ENCODE measurements at regions not wholly inside any gene's neighbourhood (a gene's known extent, or its start where the extent isn't known, plus 50 kb on each side); places are given as distances from the start of the nearest gene placed in this dataset.

- ATAC-seq (ENCODE audit: low FRiP score in 2 of 2): peak in 1 of 2 donors; percentile 8
- 89 to 94% methylated on average over 5 to 7 of the region's 7 CpGs for WGBS, 2 donors
- no peak for DNase-seq
- Histone ChIP-seq H3K27me3 (no peaks in the 10 kb centered on the region), H3K9me3 (no peaks in the 10 kb centered on the region), H3K4me1 (no peaks in the 10 kb centered on the region), H3K27ac (no peak overlapping the region), H3K36me3 (no peaks in the 10 kb centered on the region), H3K4me3 (no peak overlapping the region)
- no peak for TF ChIP-seq CTCF (IDR thresholded peaks at IDR 0.05)
- TF ChIP-seq POLR2A (IDR thresholded peaks at IDR 0.05): no peak
- TF ChIP-seq POLR2AphosphoS5 (IDR thresholded peaks at IDR 0.05): no peak
- TF ChIP-seq EP300 (IDR thresholded peaks at IDR 0.05): no peak
Measured at GRCh38 chr20:24112360-24112759, 123.8 kb upstream of the GGTLC1 start.

GRCh38 chr20:24111858-24112257, 123.3 kb upstream of the GGTLC1 start:
- no peaks in the 10 kb centered on the region for H3K27me3 ChIP-seq
- H3K36me3 ChIP-seq: no peaks in the 10 kb centered on the region
- H3K27ac ChIP-seq: no peak overlapping the region
- no peak for TF ChIP-seq EP300 (IDR thresholded peaks at IDR 0.05)
- H3K4me1 ChIP-seq: no peaks in the 10 kb centered on the region
- 81 to 100% methylated on average over 2 to 5 of the region's 5 CpGs for WGBS, 2 donors
- no peak for ATAC-seq (ENCODE audit: low FRiP score in 2 of 2)
- no peak overlapping the region for H3K4me3 ChIP-seq
- no peak for DNase-seq
- no peaks in the 10 kb centered on the region for H3K9me3 ChIP-seq

- Histone ChIP-seq H3K27ac (no peak overlapping the region), H3K36me3 (no peaks in the 10 kb centered on the region), H3K27me3 (no peaks in the 10 kb centered on the region), H3K9me3 (no peaks in the 10 kb centered on the region), H3K4me1 (no peaks in the 10 kb centered on the region), H3K4me3 (no peak overlapping the region)
- no peak for TF ChIP-seq POLR2AphosphoS5 (IDR thresholded peaks at IDR 0.05)
- TF ChIP-seq POLR2A (IDR thresholded peaks at IDR 0.05): no peak
- no peak for TF ChIP-seq EP300 (IDR thresholded peaks at IDR 0.05)
- no peak for TF ChIP-seq CTCF (IDR thresholded peaks at IDR 0.05)
- 87 to 92% methylated on average over 10 of the region's 10 CpGs for WGBS, 2 donors
- DNase-seq (no peak), ATAC-seq (ENCODE audit: low FRiP score in 2 of 2) (no peak)
Measured at GRCh38 chr20:24109537-24109936, 121.0 kb upstream of the GGTLC1 start.

- WGBS, 2 donors: 86 to 91% methylated on average over 12 of the region's 12 CpGs
- DNase-seq: no peak
Measured at GRCh38 chr20:24109008-24109407, 120.4 kb upstream of the GGTLC1 start.

GRCh38 chr20:24108581-24108980, 120.0 kb upstream of the GGTLC1 start:
- DNase-seq (no peak), ATAC-seq (ENCODE audit: low FRiP score in 2 of 2) (no peak)
- no peaks in the 10 kb centered on the region for H3K4me1 ChIP-seq
- H3K4me3 ChIP-seq: no peak overlapping the region
- no peaks in the 10 kb centered on the region for H3K36me3 ChIP-seq
- H3K27me3 ChIP-seq: no peaks in the 10 kb centered on the region
- 82 to 90% methylated on average over 3 of the region's 3 CpGs for WGBS, 2 donors
- H3K9me3 ChIP-seq: no peaks in the 10 kb centered on the region
- TF ChIP-seq CTCF (IDR thresholded peaks at IDR 0.05) (no peak), EP300 (IDR thresholded peaks at IDR 0.05) (no peak), POLR2A (IDR thresholded peaks at IDR 0.05) (no peak), POLR2AphosphoS5 (IDR thresholded peaks at IDR 0.05) (no peak)
- no peak overlapping the region for H3K27ac ChIP-seq

More at GRCh38 chr20:24109008-24109407, 120.4 kb upstream of the GGTLC1 start:
- no peaks in the 10 kb centered on the region for H3K36me3 ChIP-seq
- TF ChIP-seq POLR2AphosphoS5 (IDR thresholded peaks at IDR 0.05): no peak
- no peak for TF ChIP-seq EP300 (IDR thresholded peaks at IDR 0.05)
- no peaks in the 10 kb centered on the region for H3K4me1 ChIP-seq
- no peak overlapping the region for H3K27ac ChIP-seq
- H3K27me3 ChIP-seq: no peaks in the 10 kb centered on the region
- no peak overlapping the region for H3K4me3 ChIP-seq
- no peak for ATAC-seq (ENCODE audit: low FRiP score in 2 of 2)
- no peaks in the 10 kb centered on the region for H3K9me3 ChIP-seq

GRCh38 chr20:24106801-24107445, 118.3 kb upstream of the GGTLC1 start:
- Histone ChIP-seq H3K4me1 (no peaks in the 10 kb centered on the region), H3K27ac (no peak overlapping the region), H3K4me3 (no peak overlapping the region), H3K36me3 (no peaks in the 10 kb centered on the region), H3K9me3 (no peaks in the 10 kb centered on the region), H3K27me3 (no peaks in the 10 kb centered on the region)
- WGBS, 2 donors: 56 to 67% methylated on average over 8 of the region's 8 CpGs
- DNase-seq (no peak), ATAC-seq (ENCODE audit: low FRiP score in 2 of 2) (no peak)
- no peak for TF ChIP-seq CTCF (IDR thresholded peaks at IDR 0.05)
- no peak for TF ChIP-seq POLR2A (IDR thresholded peaks at IDR 0.05)
- TF ChIP-seq POLR2AphosphoS5 (IDR thresholded peaks at IDR 0.05): no peak
- TF ChIP-seq EP300 (IDR thresholded peaks at IDR 0.05): no peak

Measured in upper lobe of left lung (tissue), 6 donors.